LHCN-M2 (cell line): ENCODE measurements at regions not wholly inside any gene's neighbourhood (a gene's known extent, or its start where the extent isn't known, plus 50 kb on each side); places are given as distances from the start of the nearest gene placed in this dataset.
A peak's percentile ranks its signal among the peaks of the same experiment; 100 is the strongest.
"Not testable (repeated sequence)": the region's sequence is repeated elsewhere in the genome, so short reads cannot be mapped to it uniquely, and the experiment has no call there.

Experiments
- DNase-seq: peaks from one replicate; pipeline ENCODE4 v3.0.0-alpha.2; 2012; ENCODE audit warnings: low read depth

GRCh38 chr7:106377847-106378361 is 93.1 kb upstream of the NAMPT start:
- DNase-seq, result peak; percentile 19

DNA sequence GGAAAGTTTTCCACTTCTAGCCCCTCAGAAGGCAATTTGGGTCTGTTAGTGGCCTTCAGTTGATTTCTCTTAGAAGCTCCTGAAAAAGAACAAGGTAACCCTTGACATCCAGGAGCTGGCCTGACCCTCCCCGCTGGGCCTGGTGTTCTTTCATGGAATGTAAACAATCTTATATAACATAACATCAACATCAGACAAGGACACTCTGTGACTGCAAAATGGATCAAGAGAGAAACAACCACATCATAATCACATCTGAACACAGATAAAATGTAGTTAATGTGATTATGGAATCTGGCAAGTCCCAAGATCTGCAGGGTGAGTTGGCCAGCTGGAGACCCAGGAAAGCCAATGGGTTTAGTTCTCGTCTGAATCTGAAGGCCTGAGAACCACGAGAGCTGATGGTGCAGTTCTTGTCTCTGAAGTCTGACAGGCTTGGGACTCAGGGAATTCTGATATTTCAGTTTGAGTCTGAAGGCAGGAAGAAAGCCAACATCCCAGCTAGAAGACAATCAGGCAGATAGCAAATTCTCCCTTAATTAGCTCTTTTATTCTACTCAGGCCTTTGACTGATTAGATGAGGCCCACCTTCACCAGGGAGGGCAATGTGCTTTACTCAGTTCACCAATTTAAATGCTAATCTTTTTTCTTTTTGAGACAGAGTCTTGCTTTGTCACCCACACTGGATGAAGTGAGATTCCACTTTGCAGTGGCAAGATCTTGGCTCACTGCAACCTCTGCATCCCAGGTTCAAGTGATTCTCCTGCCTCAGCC is 91.4 kb upstream of the NAMPT start:
- no peak for DNase-seq

DNA sequence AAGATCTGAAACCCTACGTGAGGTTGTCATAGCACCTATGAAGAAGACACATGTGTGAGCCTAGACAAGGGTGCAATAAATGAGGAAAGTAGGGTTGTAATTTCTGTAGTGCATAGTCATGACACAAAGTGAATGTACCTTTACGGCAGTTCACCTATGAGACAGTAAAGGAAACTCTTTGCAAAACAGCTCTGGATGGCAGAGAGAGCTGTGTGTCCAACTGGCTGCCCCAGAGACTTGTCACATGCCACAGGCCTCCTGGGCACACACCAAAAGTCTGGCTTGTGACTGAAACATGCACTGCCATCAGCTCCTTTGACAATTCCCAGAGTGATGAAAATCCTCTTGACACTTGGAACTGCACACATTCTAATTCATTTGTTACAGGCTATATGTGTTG is 90.7 kb upstream of the NAMPT start:
- DNase-seq, result no peak

GRCh38 chr7:106374437-106374836 is 89.7 kb upstream of the NAMPT start:
- no peak for DNase-seq

- no peak for DNase-seq
These were observed 88.0 kb upstream of the NAMPT start for GRCh38 chr7:106372595-106373318.

DNA sequence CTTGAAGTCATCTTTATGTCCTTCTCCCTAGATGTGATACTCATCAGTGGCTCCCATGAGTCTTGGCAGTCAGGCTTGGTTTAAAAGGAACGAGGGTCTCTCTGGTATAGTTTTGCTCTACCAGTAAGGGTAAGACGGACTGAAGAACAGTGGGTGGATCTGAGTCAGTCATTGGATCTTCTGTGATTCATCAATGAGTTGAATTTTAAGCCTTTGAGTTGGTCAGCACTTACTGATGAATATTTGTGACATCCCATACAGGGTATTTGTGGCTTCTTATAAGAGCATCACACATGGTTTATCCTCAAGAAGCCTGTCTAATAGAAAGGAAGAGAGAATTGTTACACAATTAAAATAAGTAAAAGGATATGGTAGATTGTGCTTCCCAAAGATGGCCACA is 87.3 kb upstream of the NAMPT start:
- DNase-seq, result peak; percentile 18

DNA sequence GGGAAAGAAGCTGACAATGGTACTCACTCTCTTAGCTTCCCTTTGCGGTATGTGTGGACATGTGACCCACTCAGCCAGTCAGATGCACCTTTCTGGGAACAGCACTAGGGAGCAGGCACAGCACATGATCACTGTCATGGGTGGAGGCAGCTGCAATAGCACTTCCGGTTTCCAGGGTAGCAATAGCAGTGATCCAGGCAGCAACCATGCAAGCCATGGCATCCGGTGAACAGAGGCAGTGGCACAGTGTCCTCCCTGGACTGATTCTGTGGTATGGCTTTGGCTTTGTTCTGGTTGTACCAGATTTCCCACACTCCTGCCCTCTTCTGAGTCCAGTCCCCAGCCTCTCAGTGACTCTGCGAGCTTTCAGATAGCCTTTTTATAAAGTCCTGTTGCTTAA is 86.8 kb upstream of the NAMPT start:
- DNase-seq, result peak; percentile 34

GRCh38 chr7:106370542-106370941 is 85.8 kb upstream of the NAMPT start:
- no peak for DNase-seq

DNA sequence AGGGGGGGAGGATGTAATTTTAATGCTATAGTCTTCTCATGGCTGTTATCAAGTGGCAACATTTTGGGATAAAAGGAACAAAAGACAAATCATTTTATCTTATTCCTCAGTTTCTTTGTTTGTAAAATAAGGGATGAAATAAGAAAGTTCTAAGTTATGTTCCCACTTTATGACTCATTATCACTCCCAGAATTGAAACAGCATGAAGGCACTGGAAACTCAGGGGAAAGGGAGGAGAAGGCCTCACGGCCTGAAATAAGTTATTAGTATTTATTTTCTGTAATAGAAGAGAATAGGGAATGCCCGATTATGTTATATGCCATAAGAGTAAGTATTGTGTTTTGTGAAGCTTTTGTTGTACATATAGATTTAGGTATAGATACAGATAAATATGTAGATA is 85.0 kb upstream of the NAMPT start:
- peak; percentile 28 for DNase-seq

DNA sequence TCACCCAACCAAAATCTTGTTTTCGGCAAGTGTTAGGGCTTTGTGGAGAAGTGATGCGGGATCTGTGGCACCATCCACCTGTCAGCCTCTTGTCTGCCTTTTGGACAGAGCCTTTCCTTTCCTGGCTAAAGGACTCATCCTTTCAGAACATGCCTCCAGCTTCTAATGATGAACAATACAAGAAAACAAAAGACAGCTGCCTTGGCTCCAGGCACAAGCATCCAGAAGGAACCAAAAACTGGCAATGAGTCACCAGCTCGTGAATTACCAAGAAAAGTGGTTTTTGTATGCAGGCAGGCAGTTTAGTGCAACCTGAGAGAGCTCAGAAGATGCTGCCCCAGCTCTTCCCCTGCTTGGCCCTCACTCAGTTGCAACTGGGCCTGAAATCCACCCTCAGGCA is 84.6 kb upstream of the NAMPT start:
- peak; percentile 97 for DNase-seq

- no peak for DNase-seq
These were observed 82.9 kb upstream of the NAMPT start for GRCh38 chr7:106367664-106368063.

GRCh38 chr7:106367018-106367420 is 82.2 kb upstream of the NAMPT start:
- DNase-seq, result peak; percentile 45

GRCh38 chr7:106365252-106366005 is 80.6 kb upstream of the NAMPT start:
- no peak for DNase-seq

DNA sequence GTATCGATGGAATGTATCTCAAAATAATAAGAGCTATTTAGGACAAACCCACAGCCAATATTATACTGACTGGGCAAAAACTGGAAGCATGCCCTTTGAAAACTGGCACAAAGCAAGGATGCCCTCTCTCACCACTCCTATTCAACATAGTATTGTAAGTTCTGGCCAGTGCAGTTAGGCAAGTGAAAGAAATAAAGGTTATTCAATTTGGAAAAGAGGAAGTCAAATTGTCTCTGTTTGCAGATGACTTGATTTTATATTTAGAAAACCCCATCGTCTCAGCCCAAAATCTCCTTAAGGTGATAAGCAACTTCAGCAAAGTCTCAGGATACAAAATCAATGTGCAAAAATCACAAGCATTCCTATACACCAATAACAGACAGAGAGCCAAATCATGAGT is 77.7 kb upstream of the NAMPT start:
- DNase-seq, result not testable (repeated sequence)

DNA sequence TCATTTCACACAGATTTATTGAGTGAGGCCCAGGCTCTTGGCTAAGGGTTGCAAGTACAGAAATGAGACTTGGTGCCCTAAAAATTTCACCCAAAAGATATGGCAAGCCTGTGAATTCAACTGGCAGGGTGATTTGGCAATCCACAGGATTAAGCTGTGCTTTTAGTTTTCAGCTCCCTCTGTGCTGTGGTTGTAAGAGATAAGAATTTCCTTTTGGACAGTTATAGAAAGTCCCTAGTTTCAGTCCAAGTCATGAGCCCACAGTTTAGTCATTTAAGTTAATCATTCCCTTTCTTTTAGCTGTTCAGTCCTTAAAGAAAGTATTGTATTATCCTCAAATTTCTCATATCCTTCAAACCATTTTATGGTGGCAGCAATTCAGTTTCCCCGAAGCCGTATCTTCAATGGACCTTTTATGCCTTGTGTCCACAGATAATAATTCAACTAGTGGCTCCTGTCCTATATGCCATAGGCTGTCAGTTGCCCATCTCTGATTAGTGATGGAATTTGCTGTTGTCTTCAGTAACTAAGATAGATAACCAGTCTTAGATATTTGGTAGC is 73.4 kb upstream of the NAMPT start:
- DNase-seq, result no peak

DNA sequence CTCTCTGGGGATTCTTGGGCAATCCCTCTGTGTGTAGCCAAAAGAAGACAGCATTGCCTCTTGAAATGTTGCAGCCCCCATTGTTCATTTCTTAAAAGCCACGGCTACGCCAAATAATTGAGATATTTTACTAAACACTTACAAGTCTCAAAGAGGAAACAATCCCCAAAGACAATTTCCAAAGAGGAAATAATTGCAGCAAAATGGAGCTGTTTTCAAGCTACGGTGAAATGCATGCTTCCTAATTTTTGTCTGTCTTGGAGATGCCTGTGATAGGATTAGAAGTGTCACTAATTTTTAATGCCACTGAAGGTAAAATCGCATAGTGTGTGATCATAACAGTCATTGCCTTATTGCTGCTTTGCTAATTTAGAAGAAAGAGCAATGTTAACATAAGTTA is 72.9 kb upstream of the NAMPT start:
- DNase-seq, result no peak

DNA sequence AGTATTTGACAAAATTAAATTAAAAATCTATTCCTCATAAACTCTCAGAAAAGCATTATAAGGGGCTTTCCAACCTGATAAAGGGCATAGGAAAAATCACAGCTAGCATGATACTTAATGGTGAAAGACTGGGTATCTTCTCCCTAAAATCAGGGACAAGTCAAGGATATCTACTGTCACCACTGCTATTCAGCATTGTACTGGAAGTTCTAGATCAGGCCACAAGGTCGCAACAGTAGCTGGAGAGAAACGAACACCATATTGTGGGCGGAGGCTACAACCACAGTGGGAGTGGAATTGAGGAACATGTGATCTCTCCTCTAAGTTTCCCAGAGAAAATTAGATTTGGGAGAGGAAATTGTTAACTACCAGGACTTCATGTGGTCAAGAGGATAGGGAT is 70.0 kb upstream of the NAMPT start:
- no peak for DNase-seq

GRCh38 chr7:106353944-106354343 is 69.2 kb upstream of the NAMPT start:
- DNase-seq, result no peak

DNA sequence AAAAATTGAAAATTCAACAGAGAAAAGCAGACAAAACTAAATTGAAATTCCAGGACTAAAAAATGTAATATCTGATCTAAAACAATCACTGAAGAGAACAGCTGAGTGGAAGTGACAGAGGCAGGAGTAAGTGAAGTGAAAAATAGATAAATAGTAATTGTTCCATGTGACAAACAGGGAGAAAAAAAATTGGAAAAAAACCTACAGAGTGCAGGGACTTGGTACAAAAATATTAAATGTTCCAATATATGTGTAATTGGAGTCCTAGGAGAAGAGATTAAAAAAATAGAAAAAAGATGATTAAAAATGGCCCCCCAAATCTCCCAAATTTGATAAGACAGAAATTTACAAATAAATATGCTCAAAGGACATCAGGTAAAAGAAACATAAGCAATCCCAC is 63.4 kb upstream of the NAMPT start:
- DNase-seq, result no peak

GRCh38 chr7:106347229-106347833 is 62.5 kb upstream of the NAMPT start:
- DNase-seq, result no peak

- DNase-seq, result peak; percentile 95
These were observed 62.0 kb upstream of the NAMPT start for GRCh38 chr7:106346678-106347217.
